H1 (cell line): ENCODE measurements at regions not wholly inside any gene's neighbourhood (a gene's known extent, or its start where the extent isn't known, plus 50 kb on each side); places are given as distances from the start of the nearest gene placed in this dataset.

ENCODE experiments used
- CTCF ChIA-PET: fragments of 300-600 bp; sonication (Branson Sonifier 250); formaldehyde crosslinking; loops from one replicate; lab custom pipeline; 2021; ENCODE audit not compliant: partially characterized antibody; lab: Charles Lee
- POLR2A ChIA-PET: fragments of 300-600 bp; sonication (Branson Sonifier 250); formaldehyde crosslinking; loops from one replicate; lab custom pipeline; 2021; ENCODE audit warnings: inconsistent platforms; ENCODE audit not compliant: partially characterized antibody; lab: Charles Lee
- DNase-seq, 2 experiments: peaks; one replicate each; pipeline versions ENCODE4 v3.0.0 to v3.0.0-alpha.2; 2010 to 2022; ENCODE audit warnings: low spot score in 2 of 2, low read depth in 1 of 2, mixed read lengths in 1 of 2
- FAIRE-seq: peaks from 2 replicates; lab custom pipeline; 2011; peaks lifted over from hg19 to GRCh38; lab: Jason Lieb, UNC
- H2AFZ ChIP-seq: 2 replicates; pipeline ENCODE4 v1.8.1; 2012; ENCODE audit warnings: low read length, inconsistent platforms
- H2AK5ac ChIP-seq: 2 replicates; pipeline ENCODE4 v1.6.1; 2013; ENCODE audit warnings: low read depth, low read length
- H2BK120ac ChIP-seq: replicated peaks from 2 replicates; pipeline ENCODE3; 2013; ENCODE audit warnings: low read depth, low read length, inconsistent platforms
- H2BK12ac ChIP-seq: 2 replicates; pipeline ENCODE4 v1.6.1; 2013; ENCODE audit warnings: low read depth, low read length
- H2BK15ac ChIP-seq: 2 replicates; pipeline ENCODE4 v1.6.1; 2013; ENCODE audit warnings: low read length
- H2BK20ac ChIP-seq: 2 replicates; pipeline ENCODE4 v1.6.1; 2013; ENCODE audit warnings: low read length
- H2BK5ac ChIP-seq: 2 replicates; pipeline ENCODE4 v1.6.1; 2013; ENCODE audit warnings: low read depth, low read length
- H3K14ac ChIP-seq: 2 replicates; pipeline ENCODE4 v1.6.1; 2013; ENCODE audit warnings: inconsistent platforms; ENCODE audit not compliant: insufficient read length
- H3K18ac ChIP-seq: 2 replicates; pipeline ENCODE4 v1.6.1; 2013; ENCODE audit warnings: low read length; ENCODE audit errors: extremely low read depth
- H3K23ac ChIP-seq: 2 replicates; pipeline ENCODE4 v1.6.1; 2013; ENCODE audit warnings: inconsistent platforms; ENCODE audit not compliant: insufficient read length
- H3K23me2 ChIP-seq: 2 replicates; pipeline ENCODE4 v1.6.1; 2013; ENCODE audit warnings: low read depth, low read length
- H3K27ac ChIP-seq: 2 replicates; pipeline ENCODE4 v1.6.1; 2011; ENCODE audit warnings: low read depth, low read length, inconsistent platforms
- H3K27me3 ChIP-seq, 4 experiments: replicated peaks in 1 of 4; 1 replicate in 1 of 4; 2 replicates in 3 of 4; pipeline versions ENCODE4 v1.6.1 to v1.8.1; 2011 to 2013; ENCODE audit warnings: low read length in 3 of 4, mild to moderate bottlenecking in 3 of 4, inconsistent platforms in 2 of 4, mixed read lengths in 2 of 4, moderate library complexity in 1 of 4; ENCODE audit not compliant: control insufficient read depth in 3 of 4, insufficient read depth in 3 of 4; ENCODE audit errors: extremely low read depth in 1 of 4
- H3K36me3 ChIP-seq, 4 experiments: 2 replicates each; pipeline versions ENCODE4 v1.6.1 to v1.8.1; 2011 to 2013; ENCODE audit warnings: mild to moderate bottlenecking in 4 of 4, low read length in 3 of 4, moderate library complexity in 2 of 4, control low read depth in 1 of 4, inconsistent platforms in 1 of 4; ENCODE audit not compliant: insufficient read depth in 4 of 4, control insufficient read depth in 2 of 4
- H3K4ac ChIP-seq: replicated peaks from 2 replicates; pipeline ENCODE3; 2013; ENCODE audit warnings: low read length, low read depth, mixed read lengths, inconsistent platforms; ENCODE audit not compliant: insufficient read length
- H3K4me1 ChIP-seq, 4 experiments: replicated peaks in 1 of 4; 1 replicate in 1 of 4; 2 replicates in 3 of 4; pipeline versions ENCODE4 v1.6.1 to v1.8.1; 2011 to 2013; ENCODE audit warnings: low read length in 3 of 4, inconsistent platforms in 2 of 4, mixed read lengths in 1 of 4; ENCODE audit not compliant: insufficient read depth in 4 of 4, control insufficient read depth in 3 of 4
- H3K4me2 ChIP-seq, 2 experiments: 2 replicates each; pipeline versions ENCODE4 v1.6.1 to v1.8.1; 2011 to 2013; ENCODE audit warnings: low read depth in 2 of 2, low read length in 2 of 2, control low read depth in 1 of 2, inconsistent platforms in 1 of 2, mild to moderate bottlenecking in 1 of 2; ENCODE audit not compliant: insufficient read depth in 1 of 2
- H3K4me3 ChIP-seq, 4 experiments: fragments of 200-600, 300-600 bp in 1 of 4; sonication (generic), shearing (Covaris generic), sonication (Bioruptor Twin) in 1 of 4; 2 replicates each; pipeline versions ENCODE4 v1.5.1 to v1.8.1; 2011 to 2016; ENCODE audit warnings: low read length in 4 of 4, low read depth in 3 of 4, control low read depth in 2 of 4, inconsistent platforms in 2 of 4, mild to moderate bottlenecking in 2 of 4, mixed read lengths in 1 of 4, moderate library complexity in 1 of 4; ENCODE audit not compliant: insufficient read depth in 2 of 4; ENCODE audit errors: extremely low read depth in 1 of 4
- H3K56ac ChIP-seq: replicated peaks from 2 replicates; pipeline ENCODE3; 2013; ENCODE audit warnings: low read depth, mild to moderate bottlenecking, mixed read lengths, low read length, inconsistent platforms; ENCODE audit not compliant: insufficient read length
- H3K79me1 ChIP-seq: 2 replicates; pipeline ENCODE4 v1.6.1; 2013; ENCODE audit warnings: low read depth, low read length, control low read depth
- H3K79me2 ChIP-seq, 2 experiments: 2 replicates each; pipeline versions ENCODE4 v1.6.1 to v1.8.1; 2012 to 2013; ENCODE audit warnings: low read length in 2 of 2, mild to moderate bottlenecking in 2 of 2, inconsistent platforms in 1 of 2; ENCODE audit not compliant: insufficient read depth in 2 of 2, control insufficient read depth in 1 of 2
- H3K9ac ChIP-seq, 4 experiments: replicated peaks in 1 of 4; 1 replicate in 1 of 4; 2 replicates in 3 of 4; pipeline versions ENCODE4 v1.6.1 to v1.8.1; 2011 to 2013; ENCODE audit warnings: low read depth in 3 of 4, low read length in 3 of 4, control low read depth in 2 of 4, mild to moderate bottlenecking in 2 of 4, moderate library complexity in 2 of 4, inconsistent platforms in 1 of 4; ENCODE audit errors: extremely low read depth in 1 of 4
- H3K9me3 ChIP-seq, 2 experiments: 2 replicates each; pipeline versions ENCODE4 v1.6.1 to v1.8.1; 2012 to 2013; ENCODE audit warnings: mild to moderate bottlenecking in 2 of 2, moderate library complexity in 2 of 2, control low read depth in 1 of 2, inconsistent platforms in 1 of 2, low read depth in 1 of 2, low read length in 1 of 2, mixed read lengths in 1 of 2; ENCODE audit not compliant: insufficient read depth in 2 of 2
- H4K20me1 ChIP-seq, 2 experiments: replicated peaks in 1 of 2; 2 replicates each; pipeline versions ENCODE3 to v1.8.1; 2011 to 2013; ENCODE audit warnings: inconsistent platforms in 2 of 2, low read length in 2 of 2, mild to moderate bottlenecking in 1 of 2; ENCODE audit not compliant: insufficient read depth in 2 of 2, control insufficient read depth in 1 of 2
- H4K5ac ChIP-seq: 2 replicates; pipeline ENCODE4 v1.6.1; 2013; ENCODE audit warnings: low read length, low read depth, mixed read lengths, inconsistent platforms; ENCODE audit not compliant: insufficient read length
- H4K8ac ChIP-seq: 2 replicates; pipeline ENCODE4 v1.8.0; 2013; ENCODE audit warnings: mild to moderate bottlenecking, moderate library complexity, low read length, inconsistent platforms; ENCODE audit not compliant: insufficient read depth; ENCODE audit errors: extremely low read depth
- H4K91ac ChIP-seq: replicated peaks from 2 replicates; pipeline ENCODE3; 2013; ENCODE audit warnings: low read length, mixed read lengths, inconsistent platforms; ENCODE audit not compliant: insufficient read length
- CBX8 ChIP-seq: fragments of 300-800, 300-1000 bp; sonication (generic); IDR thresholded peaks from 2 replicates; pipeline ENCODE4 v1.7.1; 2016; ENCODE audit warnings: low read depth, low read length, borderline replicate concordance
- CHD1 ChIP-seq: IDR thresholded peaks from 2 replicates; pipeline ENCODE4 v1.6.1; 2012; ENCODE audit warnings: low read depth, low read length, improper control_type of control experiment
- CTCF ChIP-seq, 3 experiments: IDR thresholded peaks; 1 replicate in 2 of 3; 2 replicates in 1 of 3; pipeline versions ENCODE4 v1.5.1 to v1.6.1; 2011; ENCODE audit warnings: low read length in 3 of 3, mild to moderate bottlenecking in 3 of 3, inconsistent platforms in 2 of 3, low read depth in 1 of 3, moderate library complexity in 1 of 3; ENCODE audit not compliant: insufficient read depth in 1 of 3; ENCODE audit errors: control extremely low read depth in 1 of 3
- EP300 ChIP-seq, 2 experiments: IDR thresholded peaks; 1 replicate in 1 of 2; 2 replicates in 1 of 2; pipeline ENCODE4 v1.6.1; 2011 to 2012; ENCODE audit warnings: low read depth in 2 of 2, low read length in 2 of 2, mild to moderate bottlenecking in 2 of 2, borderline replicate concordance in 1 of 2, inconsistent platforms in 1 of 2, moderate library complexity in 1 of 2
- GTF2F1 ChIP-seq: IDR thresholded peaks from 2 replicates; pipeline ENCODE4 v1.6.1; 2012; ENCODE audit warnings: low read depth, low read length, improper control_type of control experiment, borderline replicate concordance
- KDM4A ChIP-seq: IDR thresholded peaks from one replicate; pipeline ENCODE4 v1.7.1; 2012; ENCODE audit warnings: low read depth, mild to moderate bottlenecking, moderate library complexity, low read length, inconsistent platforms; ENCODE audit not compliant: severe bottlenecking
- RAD21 ChIP-seq, 2 experiments: IDR thresholded peaks in 1 of 2; conservative IDR thresholded peaks in 1 of 2; 2 replicates each; pipeline ENCODE4 v1.6.1; 2011; ENCODE audit warnings: low read depth in 2 of 2, low read length in 2 of 2, improper control_type of control experiment in 1 of 2, inconsistent platforms in 1 of 2, mild to moderate bottlenecking in 1 of 2, moderate library complexity in 1 of 2
- TAF1 ChIP-seq: IDR thresholded peaks from 2 replicates; pipeline ENCODE4 v1.6.1; 2011; ENCODE audit warnings: mild to moderate bottlenecking, low read depth, low read length
- WGBS, 2 experiments: shearing (Covaris generic) in 1 of 2; methylation state at CpG; one replicate each; pipeline versions ENCODE4 v1.1.6 to v1.1.7; 2013 to 2015; ENCODE audit warnings: low lambda C conversion rate in 2 of 2, mixed read lengths in 2 of 2, inconsistent platforms in 1 of 2, low coverage in 1 of 2, missing lambda C conversion rate in 1 of 2; ENCODE audit not compliant: insufficient replicate concordance in 2 of 2, insufficient coverage in 1 of 2, insufficient read length in 1 of 2; ENCODE audit errors: extremely low coverage in 1 of 2, missing lambda C conversion rate in 1 of 2; 5-methylcytosine and 5-hydroxymethylcytosine counted together
- TF ChIP-seq, protein P1 (sequence below): IDR thresholded peaks from 2 replicates; pipeline ENCODE4 v1.6.1; 2011; ENCODE audit warnings: low read length, improper control_type of control experiment

DNA sequence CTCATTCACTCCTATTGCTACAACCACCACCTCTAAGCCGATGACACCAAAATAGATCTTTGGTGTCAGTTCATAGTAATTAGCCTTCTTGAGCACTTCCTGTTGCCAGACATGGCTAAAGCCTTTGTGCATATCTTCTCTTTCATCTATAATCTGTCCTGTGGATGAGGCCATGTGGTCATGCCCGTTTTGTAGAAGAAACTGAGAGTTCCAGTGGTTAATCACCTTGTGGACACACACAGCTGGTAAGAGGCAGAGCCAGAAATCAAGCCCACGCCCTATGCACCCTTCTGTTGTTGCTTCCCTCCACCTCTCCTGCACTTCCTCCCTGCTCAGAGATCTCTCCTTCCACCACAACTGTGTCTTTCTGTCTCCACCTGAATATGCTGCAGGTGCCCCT is 285.1 kb upstream of the PFKP start:
- no peak overlapping the region for H3K14ac ChIP-seq
- H2BK15ac ChIP-seq: peak overlapping the region; percentile 68; the same call in 1 of the 2 replicates
- 88% methylated on average over 3 of the region's 3 CpGs; no CpG with 5 or more reads in 1 of the 2 experiments for WGBS, 2 experiments
- no peak overlapping the region for H2BK120ac ChIP-seq
- H4K91ac ChIP-seq: no peak overlapping the region
- no peak overlapping the region for H2BK5ac ChIP-seq
- H3K27ac ChIP-seq: no peak overlapping the region
- no peaks in the 10 kb centered on the region for H3K9me3 ChIP-seq
- H3K23ac ChIP-seq: no peak overlapping the region
- no peak overlapping the region for H3K4me2 ChIP-seq
- no peaks in the 10 kb centered on the region; a peak in 1 of 8 replicates for H3K36me3 ChIP-seq
- no peaks in the 10 kb centered on the region for H3K27me3 ChIP-seq
- H3K9ac ChIP-seq: no peak overlapping the region
- H4K20me1 ChIP-seq: no peaks in the 10 kb centered on the region
- no peaks in the 10 kb centered on the region for H3K79me2 ChIP-seq
- H3K18ac ChIP-seq: no peak overlapping the region
- H2BK12ac ChIP-seq: no peak overlapping the region
- ChIA-PET POLR2A (no interaction called here), CTCF (interaction anchor here (1.2 kb wide), 1 partner anchor 10 kb away, joined by 3 read pairs; no protein-coding TSS in a partner anchor)
- no peak overlapping the region for H2AK5ac ChIP-seq
- H3K4me3 ChIP-seq: no peak overlapping the region
- FAIRE-seq: no peak
- no peaks in the 10 kb centered on the region for H3K4me1 ChIP-seq
- H3K56ac ChIP-seq: no peak overlapping the region
- no peak overlapping the region for H4K8ac ChIP-seq
- peak overlapping the region; percentile 30 for H2AFZ ChIP-seq
- H3K4ac ChIP-seq: no peak overlapping the region
- no peaks in the 10 kb centered on the region for H3K79me1 ChIP-seq
- H3K23me2 ChIP-seq: no peaks in the 10 kb centered on the region
- H4K5ac ChIP-seq: no peak overlapping the region
- no peak for DNase-seq
- no peak overlapping the region for H2BK20ac ChIP-seq
- TF ChIP-seq TAF1 (no peak), CHD1 (no peak), KDM4A (no peak), CBX8 (no peak), EP300 (IDR thresholded peaks at IDR 0.05; ENCODE audit: borderline replicate concordance in 1 of 2, low read depth in 2 of 2, low read length in 2 of 2) (no peak), GTF2F1 (no peak), RAD21 (IDR thresholded peaks at IDR 0.05 in 1 of 2, conservative IDR thresholded peaks at IDR 0.05 in 1 of 2; ENCODE audit: low read depth in 2 of 2, low read length in 2 of 2) (no peak), CTCF (IDR thresholded peaks at IDR 0.05; ENCODE audit: control extremely low read depth in 1 of 3, insufficient read depth in 1 of 3, low read depth in 1 of 3, low read length in 3 of 3) (no peak)
- TF ChIP-seq, protein P1, sequence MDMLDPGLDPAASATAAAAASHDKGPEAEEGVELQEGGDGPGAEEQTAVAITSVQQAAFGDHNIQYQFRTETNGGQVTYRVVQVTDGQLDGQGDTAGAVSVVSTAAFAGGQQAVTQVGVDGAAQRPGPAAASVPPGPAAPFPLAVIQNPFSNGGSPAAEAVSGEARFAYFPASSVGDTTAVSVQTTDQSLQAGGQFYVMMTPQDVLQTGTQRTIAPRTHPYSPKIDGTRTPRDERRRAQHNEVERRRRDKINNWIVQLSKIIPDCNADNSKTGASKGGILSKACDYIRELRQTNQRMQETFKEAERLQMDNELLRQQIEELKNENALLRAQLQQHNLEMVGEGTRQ: no peak
